Neural progenitor cell (in vitro differentiated cells): ENCODE measurements at regions not wholly inside any gene's neighbourhood (a gene's known extent, or its start where the extent isn't known, plus 50 kb on each side); places are given as distances from the start of the nearest gene placed in this dataset.

Experiments
- DNase-seq: peaks from one replicate; pipeline ENCODE4 v3.0.0-alpha.2; 2016; ENCODE audit warnings: low spot score
- H2AFZ ChIP-seq: fragments of 200-600 bp; sonication (generic); replicated peaks from 2 replicates; pipeline ENCODE4 v1.6.1; 2016; ENCODE audit warnings: antibody characterized with exemption
- H3F3A ChIP-seq: fragments of 200-600 bp; sonication (generic); 2 replicates; pipeline ENCODE4 v1.6.1; 2016; ENCODE audit warnings: antibody characterized with exemption, low read depth
- H3K27ac ChIP-seq: fragments of 200-600 bp; sonication (generic); 2 replicates; pipeline ENCODE4 v1.5.1; 2016; ENCODE audit warnings: mild to moderate bottlenecking
- H3K27me3 ChIP-seq: fragments of 200-600 bp; sonication (generic); 2 replicates; pipeline ENCODE4 v1.6.1; 2016; ENCODE audit warnings: mild to moderate bottlenecking, moderate library complexity
- H3K36me3 ChIP-seq: fragments of 200-600 bp; sonication (generic); 2 replicates; pipeline ENCODE4 v1.5.1; 2016
- H3K4me1 ChIP-seq: fragments of 200-600 bp; sonication (generic); 2 replicates; pipeline ENCODE4 v1.6.1; 2016; ENCODE audit warnings: mixed run types
- H3K4me2 ChIP-seq: fragments of 200-600 bp; sonication (generic); 2 replicates; pipeline ENCODE4 v1.6.1; 2016
- H3K4me3 ChIP-seq: fragments of 200-600 bp; sonication (generic); 2 replicates; pipeline ENCODE4 v1.5.1; 2016
- H3K79me2 ChIP-seq: fragments of 200-600 bp; sonication (generic); 2 replicates; pipeline ENCODE4 v1.6.1; 2016; ENCODE audit warnings: low read depth
- H3K9ac ChIP-seq: fragments of 200-600 bp; sonication (generic); 2 replicates; pipeline ENCODE4 v1.6.1; 2016
- H3K9me3 ChIP-seq: fragments of 200-600 bp; sonication (generic); 2 replicates; pipeline ENCODE4 v1.5.1; 2016; ENCODE audit warnings: low read depth
- H4K20me1 ChIP-seq: fragments of 200-600 bp; sonication (generic); 2 replicates; pipeline ENCODE4 v1.6.1; 2016; ENCODE audit warnings: low read depth
- H3K27ac Mint-ChIP-seq: 3 replicates; pipeline ENCODE4 v1.8.0; 2021; ENCODE audit warnings: mixed read lengths
- H3K27me3 Mint-ChIP-seq: 2 replicates; pipeline ENCODE4 v1.8.0; 2022; ENCODE audit warnings: low read depth, mild to moderate bottlenecking, inconsistent platforms, moderate library complexity, mixed read lengths; ENCODE audit not compliant: insufficient read depth
- H3K36me3 Mint-ChIP-seq: 3 replicates; pipeline ENCODE4 v1.8.0; 2021; ENCODE audit warnings: mixed read lengths
- H3K4me1 Mint-ChIP-seq: 3 replicates; pipeline ENCODE4 v1.8.0; 2021; ENCODE audit warnings: mixed read lengths
- H3K4me3 Mint-ChIP-seq: 3 replicates; pipeline ENCODE4 v1.8.0; 2021; ENCODE audit warnings: mild to moderate bottlenecking, moderate library complexity, mixed read lengths
- H3K9me3 Mint-ChIP-seq: 3 replicates; pipeline ENCODE4 v1.8.0; 2020; ENCODE audit warnings: mixed read lengths
- CTCF ChIP-seq: fragments of 200-600 bp; sonication (generic); IDR thresholded peaks from 2 replicates; pipeline ENCODE4 v1.5.1; 2017; ENCODE audit warnings: antibody characterized with exemption, mild to moderate bottlenecking
- EZH2 ChIP-seq: fragments of 200-600 bp; sonication (generic); IDR thresholded peaks from 2 replicates; pipeline ENCODE4 v1.6.1; 2017; ENCODE audit warnings: antibody characterized with exemption, mild to moderate bottlenecking, moderate library complexity
- EZH2phosphoT487 ChIP-seq: fragments of 200-600 bp; sonication (generic); IDR thresholded peaks from 2 replicates; pipeline ENCODE4 v1.6.1; 2017; ENCODE audit warnings: antibody characterized with exemption

- no peaks in the 10 kb centered on the region for H3K27me3 ChIP-seq
- no peak for DNase-seq
- no peak overlapping the region for H3K27ac Mint-ChIP-seq
Observed at GRCh38 chr2:44843641-44844310, 97.7 kb upstream of the SIX3 start.

GRCh38 chr2:44844651-44845270 is 96.7 kb upstream of the SIX3 start:
- Histone ChIP-seq H4K20me1 (no peaks in the 10 kb centered on the region), H3K27ac (no peak overlapping the region), H3K27me3 (no peaks in the 10 kb centered on the region), H3F3A (no peaks in the 10 kb centered on the region), H2AFZ (no peak overlapping the region), H3K9me3 (no peaks in the 10 kb centered on the region), H3K4me2 (no peak overlapping the region), H3K79me2 (no peaks in the 10 kb centered on the region), H3K9ac (no peak overlapping the region), H3K4me3 (no peak overlapping the region), H3K4me1 (peaks cover 14% of the 10 kb centered on the region), H3K36me3 (no peaks in the 10 kb centered on the region)
- H3K36me3 Mint-ChIP-seq: no peaks in the 10 kb centered on the region
- peaks cover 34% of the 10 kb centered on the region for H3K27me3 Mint-ChIP-seq
- H3K9me3 Mint-ChIP-seq: peaks cover 11% of the 10 kb centered on the region
- H3K4me3 Mint-ChIP-seq: peak overlapping the region; percentile 57
- TF ChIP-seq EZH2phosphoT487: no peak
- TF ChIP-seq CTCF: no peak
- TF ChIP-seq EZH2: no peak
- DNase-seq: no peak
- H3K4me1 Mint-ChIP-seq: peaks cover 41% of the 10 kb centered on the region
- H3K27ac Mint-ChIP-seq: no peak overlapping the region

More at GRCh38 chr2:44843641-44844310, 97.7 kb upstream of the SIX3 start:
- no peaks in the 10 kb centered on the region for H3K9me3 ChIP-seq
- H3K36me3 ChIP-seq: no peaks in the 10 kb centered on the region
- H3K4me1 Mint-ChIP-seq: peaks cover 45% of the 10 kb centered on the region
- TF ChIP-seq EZH2phosphoT487 (no peak), EZH2 (no peak), CTCF (no peak)
- no peaks in the 10 kb centered on the region for H4K20me1 ChIP-seq
- no peak overlapping the region for H3K4me3 ChIP-seq
- H3K27ac ChIP-seq: no peak overlapping the region
- H2AFZ ChIP-seq: no peak overlapping the region
- no peaks in the 10 kb centered on the region for H3F3A ChIP-seq
- peaks cover 11% of the 10 kb centered on the region for H3K9me3 Mint-ChIP-seq
- no peaks in the 10 kb centered on the region for H3K79me2 ChIP-seq
- no peak overlapping the region for H3K9ac ChIP-seq
- H3K27me3 Mint-ChIP-seq: peaks cover 33% of the 10 kb centered on the region
- H3K4me2 ChIP-seq: no peak overlapping the region
- no peak overlapping the region for H3K4me3 Mint-ChIP-seq
- H3K4me1 ChIP-seq: peaks cover 14% of the 10 kb centered on the region
- no peaks in the 10 kb centered on the region for H3K36me3 Mint-ChIP-seq

- no peak overlapping the region for H3K27ac Mint-ChIP-seq
- DNase-seq: no peak
- TF ChIP-seq EZH2phosphoT487: no peak
- H3K27me3 ChIP-seq: no peaks in the 10 kb centered on the region
- H3K9me3 ChIP-seq: no peaks in the 10 kb centered on the region
- no peak overlapping the region for H2AFZ ChIP-seq
- no peak overlapping the region for H3K9ac ChIP-seq
- H3K9me3 Mint-ChIP-seq: peaks cover 11% of the 10 kb centered on the region
- H3F3A ChIP-seq: peaks cover 1% of the 10 kb centered on the region
- no peak overlapping the region for H3K4me3 ChIP-seq
- no peaks in the 10 kb centered on the region for H4K20me1 ChIP-seq
- peaks cover 18% of the 10 kb centered on the region for H3K4me1 Mint-ChIP-seq
- H3K36me3 Mint-ChIP-seq: no peaks in the 10 kb centered on the region
- no peaks in the 10 kb centered on the region for H3K36me3 ChIP-seq
- no peaks in the 10 kb centered on the region for H3K79me2 ChIP-seq
- H3K4me1 ChIP-seq: peaks cover 4% of the 10 kb centered on the region
- H3K4me2 ChIP-seq: no peak overlapping the region
- H3K4me3 Mint-ChIP-seq: no peak overlapping the region
- peaks cover 32% of the 10 kb centered on the region for H3K27me3 Mint-ChIP-seq
- no peak overlapping the region for H3K27ac ChIP-seq
Observed at GRCh38 chr2:44848026-44848425, 93.5 kb upstream of the SIX3 start.

- no peak overlapping the region for H3K27ac ChIP-seq
- DNase-seq: no peak
- H3K27ac Mint-ChIP-seq: no peak overlapping the region
- H3F3A ChIP-seq: peaks cover 4% of the 10 kb centered on the region
- H3K27me3 Mint-ChIP-seq: peaks cover 17% of the 10 kb centered on the region
- H3K9ac ChIP-seq: no peak overlapping the region
- peaks cover 7% of the 10 kb centered on the region for H3K9me3 Mint-ChIP-seq
- no peak overlapping the region for H2AFZ ChIP-seq
- H3K36me3 ChIP-seq: no peaks in the 10 kb centered on the region
- H3K27me3 ChIP-seq: no peaks in the 10 kb centered on the region
- H3K4me3 Mint-ChIP-seq: no peak overlapping the region
- H3K4me1 ChIP-seq: no peaks in the 10 kb centered on the region
- no peak overlapping the region for H3K4me3 ChIP-seq
- no peaks in the 10 kb centered on the region for H3K79me2 ChIP-seq
- no peaks in the 10 kb centered on the region for H3K9me3 ChIP-seq
- H3K36me3 Mint-ChIP-seq: no peaks in the 10 kb centered on the region
- no peaks in the 10 kb centered on the region for H4K20me1 ChIP-seq
- TF ChIP-seq EZH2phosphoT487 (no peak), CTCF (no peak), EZH2 (no peak)
- H3K4me2 ChIP-seq: no peak overlapping the region
- peaks cover 3% of the 10 kb centered on the region for H3K4me1 Mint-ChIP-seq
Observed at GRCh38 chr2:44850016-44850415, 91.5 kb upstream of the SIX3 start.
